Astrocyte of the cerebellum (primary cell): ENCODE measurements at regions not wholly inside any gene's neighbourhood (a gene's known extent, or its start where the extent isn't known, plus 50 kb on each side); places are given as distances from the start of the nearest gene placed in this dataset.

ENCODE experiments used
- DNase-seq: peaks from one replicate; pipeline ENCODE4 v3.0.0-alpha.2; 2011; ENCODE audit warnings: low read depth
- H3K4me3 ChIP-seq: 2 replicates; pipeline ENCODE4 v1.5.1; 2011; ENCODE audit warnings: mild to moderate bottlenecking, low read depth, low read length, moderate library complexity
- CTCF ChIP-seq: IDR thresholded peaks from 2 replicates; pipeline ENCODE4 v1.5.1; 2012; ENCODE audit warnings: low read length, low read depth, moderate library complexity, mild to moderate bottlenecking; ENCODE audit errors: missing control alignments
- in situ Hi-C: cut with HindIII; loops from 2 replicates; pipeline ENCODE4 v1.10.0; 2017; ENCODE audit warnings: low sequenced_read_pairs

GRCh38 chr2:224109751-224110150 lies 70.7 kb upstream of the SERPINE2 start:
- no peak for TF ChIP-seq CTCF

DNA sequence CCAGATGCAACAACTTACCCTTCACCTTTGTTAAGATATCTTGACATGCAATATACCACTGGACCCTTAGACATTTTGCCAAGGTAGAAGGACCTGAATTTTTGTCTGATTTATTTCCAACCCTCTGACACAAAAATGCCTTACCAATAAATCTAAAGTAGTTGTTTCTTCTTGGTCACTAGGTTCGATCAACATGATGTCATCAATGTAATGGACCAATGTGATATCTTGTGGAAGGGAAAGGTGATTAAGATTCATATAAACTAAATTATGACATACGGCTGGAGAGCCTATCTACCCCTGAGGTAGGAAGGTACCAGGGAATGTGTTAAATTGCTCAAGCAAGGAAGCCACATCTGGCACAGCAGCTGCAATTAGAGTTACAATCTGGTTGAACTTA lies 67.7 kb upstream of the SERPINE2 start:
- TF ChIP-seq CTCF, result no peak
- H3K4me3 ChIP-seq, result no peak overlapping the region
- in situ Hi-C loops, result no loop called here

More at GRCh38 chr2:224109751-224110150, 70.7 kb upstream of the SERPINE2 start:
- H3K4me3 ChIP-seq, result no peak overlapping the region
- no peak for DNase-seq
- in situ Hi-C loops, result no loop called here

GRCh38 chr2:224104668-224105386 lies 65.7 kb upstream of the SERPINE2 start:
- no peak for DNase-seq
- in situ Hi-C loops, result no loop called here
- H3K4me3 ChIP-seq, result no peak overlapping the region
- no peak for TF ChIP-seq CTCF

More for the DNA sequence above, 67.7 kb upstream of the SERPINE2 start:
- no peak for DNase-seq

DNA sequence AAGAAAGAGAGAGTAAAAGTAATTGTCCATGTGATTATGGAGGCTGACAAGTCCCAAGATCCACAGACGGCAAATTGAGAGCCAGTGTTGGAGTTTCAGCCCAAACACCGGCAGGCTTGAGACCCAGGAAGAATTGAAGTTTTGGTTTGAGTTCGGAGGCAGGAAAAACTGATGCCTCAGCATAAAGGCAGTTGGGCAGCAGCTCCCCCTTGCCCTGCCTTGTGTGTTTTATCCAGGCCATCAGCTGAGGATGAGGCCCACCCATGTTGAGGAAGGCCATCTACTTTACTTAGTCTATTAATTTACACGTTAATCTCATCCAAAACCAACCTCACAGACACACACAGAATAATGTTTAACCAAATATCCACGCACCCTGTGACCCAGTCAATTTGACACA lies 64.6 kb upstream of the SERPINE2 start:
- in situ Hi-C loops, result no loop called here
- no peak for TF ChIP-seq CTCF
- no peak for DNase-seq
- H3K4me3 ChIP-seq, result no peak overlapping the region

DNA sequence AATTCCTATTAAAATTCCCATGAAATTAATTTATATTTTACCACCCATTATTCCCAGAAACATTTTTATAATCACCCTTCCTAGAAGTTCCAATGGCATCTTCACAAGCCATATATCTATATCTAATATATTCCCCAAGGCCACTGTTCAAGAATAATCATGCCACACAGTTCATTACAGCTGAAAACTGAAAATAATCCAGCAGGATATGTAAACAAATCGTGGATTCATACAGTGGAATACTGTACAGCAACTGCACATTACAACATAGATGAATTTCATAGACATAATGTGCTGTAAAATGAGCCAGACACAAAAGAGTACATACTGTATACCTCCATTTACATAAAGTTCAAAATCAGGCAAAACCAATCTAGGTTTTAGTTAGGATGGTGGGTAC lies 63.9 kb upstream of the SERPINE2 start:
- DNase-seq, result no peak
- TF ChIP-seq CTCF, result no peak
- no peak overlapping the region for H3K4me3 ChIP-seq
- in situ Hi-C loops, result no loop called here

DNA sequence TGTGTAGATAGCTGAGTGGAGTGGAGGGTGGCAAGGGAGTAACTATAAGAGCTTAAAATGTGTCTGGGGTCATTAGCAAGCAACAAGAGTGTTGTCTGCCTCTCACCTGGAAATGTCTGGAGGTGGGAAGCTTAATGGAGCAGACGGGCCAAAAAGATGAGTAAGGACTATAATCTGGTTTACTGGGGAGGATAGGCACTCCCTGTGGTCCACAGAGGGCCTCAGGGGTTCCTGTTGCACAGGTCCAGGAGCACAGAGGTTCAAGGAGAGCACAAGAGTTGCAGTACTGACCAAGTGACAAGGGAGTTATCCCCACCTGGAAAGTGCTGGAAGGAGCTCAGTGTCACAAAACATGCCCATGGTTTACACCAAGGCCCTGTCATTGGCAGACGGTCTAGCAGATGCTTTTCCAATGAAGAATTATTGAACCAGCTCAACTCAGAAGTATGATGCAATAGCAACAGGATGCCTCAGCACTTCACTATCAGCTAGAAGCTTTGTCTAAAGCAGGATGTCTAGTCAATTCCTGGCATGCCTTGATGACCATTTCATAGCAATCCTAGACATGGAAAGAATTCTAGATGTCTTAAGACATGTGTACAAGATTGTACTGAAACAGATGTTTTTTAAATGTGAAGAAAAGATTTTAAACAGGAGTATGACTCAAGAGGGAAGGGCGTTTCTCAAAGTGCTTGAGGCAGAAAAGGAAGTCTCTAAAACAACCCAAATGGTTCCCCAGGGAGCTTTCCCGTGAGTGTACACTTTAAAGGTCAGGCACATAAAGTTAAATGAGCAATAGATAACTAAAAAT lies 62.9 kb upstream of the SERPINE2 start:
- TF ChIP-seq CTCF, result no peak
- in situ Hi-C loops, result no loop called here
- peak; percentile 34 for DNase-seq
- H3K4me3 ChIP-seq, result no peak overlapping the region
